H1 (cell line): ENCODE measurements at regions not wholly inside any gene's neighbourhood (a gene's known extent, or its start where the extent isn't known, plus 50 kb on each side); places are given as distances from the start of the nearest gene placed in this dataset.

Experiments
- CTCF ChIA-PET: fragments of 300-600 bp; sonication (Branson Sonifier 250); formaldehyde crosslinking; loops from one replicate; lab custom pipeline; 2021; ENCODE audit not compliant: partially characterized antibody; lab: Charles Lee
- POLR2A ChIA-PET: fragments of 300-600 bp; sonication (Branson Sonifier 250); formaldehyde crosslinking; loops from one replicate; lab custom pipeline; 2021; ENCODE audit warnings: inconsistent platforms; ENCODE audit not compliant: partially characterized antibody; lab: Charles Lee
- DNase-seq, 2 experiments: peaks; one replicate each; pipeline versions ENCODE4 v3.0.0 to v3.0.0-alpha.2; 2010 to 2022; ENCODE audit warnings: low spot score in 2 of 2, low read depth in 1 of 2, mixed read lengths in 1 of 2
- FAIRE-seq: peaks from 2 replicates; lab custom pipeline; 2011; peaks lifted over from hg19 to GRCh38; lab: Jason Lieb, UNC
- H2AFZ ChIP-seq: 2 replicates; pipeline ENCODE4 v1.8.1; 2012; ENCODE audit warnings: low read length, inconsistent platforms
- H2AK5ac ChIP-seq: 2 replicates; pipeline ENCODE4 v1.6.1; 2013; ENCODE audit warnings: low read depth, low read length
- H2BK120ac ChIP-seq: replicated peaks from 2 replicates; pipeline ENCODE3; 2013; ENCODE audit warnings: low read depth, low read length, inconsistent platforms
- H2BK12ac ChIP-seq: 2 replicates; pipeline ENCODE4 v1.6.1; 2013; ENCODE audit warnings: low read depth, low read length
- H2BK15ac ChIP-seq: 2 replicates; pipeline ENCODE4 v1.6.1; 2013; ENCODE audit warnings: low read length
- H2BK20ac ChIP-seq: 2 replicates; pipeline ENCODE4 v1.6.1; 2013; ENCODE audit warnings: low read length
- H2BK5ac ChIP-seq: 2 replicates; pipeline ENCODE4 v1.6.1; 2013; ENCODE audit warnings: low read depth, low read length
- H3K14ac ChIP-seq: 2 replicates; pipeline ENCODE4 v1.6.1; 2013; ENCODE audit warnings: inconsistent platforms; ENCODE audit not compliant: insufficient read length
- H3K18ac ChIP-seq: 2 replicates; pipeline ENCODE4 v1.6.1; 2013; ENCODE audit warnings: low read length; ENCODE audit errors: extremely low read depth
- H3K23ac ChIP-seq: 2 replicates; pipeline ENCODE4 v1.6.1; 2013; ENCODE audit warnings: inconsistent platforms; ENCODE audit not compliant: insufficient read length
- H3K23me2 ChIP-seq: 2 replicates; pipeline ENCODE4 v1.6.1; 2013; ENCODE audit warnings: low read depth, low read length
- H3K27ac ChIP-seq: 2 replicates; pipeline ENCODE4 v1.6.1; 2011; ENCODE audit warnings: low read depth, low read length, inconsistent platforms
- H3K27me3 ChIP-seq, 4 experiments: replicated peaks in 1 of 4; 1 replicate in 1 of 4; 2 replicates in 3 of 4; pipeline versions ENCODE4 v1.6.1 to v1.8.1; 2011 to 2013; ENCODE audit warnings: low read length in 3 of 4, mild to moderate bottlenecking in 3 of 4, inconsistent platforms in 2 of 4, mixed read lengths in 2 of 4, moderate library complexity in 1 of 4; ENCODE audit not compliant: control insufficient read depth in 3 of 4, insufficient read depth in 3 of 4; ENCODE audit errors: extremely low read depth in 1 of 4
- H3K36me3 ChIP-seq, 4 experiments: 2 replicates each; pipeline versions ENCODE4 v1.6.1 to v1.8.1; 2011 to 2013; ENCODE audit warnings: mild to moderate bottlenecking in 4 of 4, low read length in 3 of 4, moderate library complexity in 2 of 4, control low read depth in 1 of 4, inconsistent platforms in 1 of 4; ENCODE audit not compliant: insufficient read depth in 4 of 4, control insufficient read depth in 2 of 4
- H3K4ac ChIP-seq: replicated peaks from 2 replicates; pipeline ENCODE3; 2013; ENCODE audit warnings: low read length, low read depth, mixed read lengths, inconsistent platforms; ENCODE audit not compliant: insufficient read length
- H3K4me1 ChIP-seq, 4 experiments: replicated peaks in 1 of 4; 1 replicate in 1 of 4; 2 replicates in 3 of 4; pipeline versions ENCODE4 v1.6.1 to v1.8.1; 2011 to 2013; ENCODE audit warnings: low read length in 3 of 4, inconsistent platforms in 2 of 4, mixed read lengths in 1 of 4; ENCODE audit not compliant: insufficient read depth in 4 of 4, control insufficient read depth in 3 of 4
- H3K4me2 ChIP-seq, 2 experiments: 2 replicates each; pipeline versions ENCODE4 v1.6.1 to v1.8.1; 2011 to 2013; ENCODE audit warnings: low read depth in 2 of 2, low read length in 2 of 2, control low read depth in 1 of 2, inconsistent platforms in 1 of 2, mild to moderate bottlenecking in 1 of 2; ENCODE audit not compliant: insufficient read depth in 1 of 2
- H3K4me3 ChIP-seq, 4 experiments: fragments of 200-600, 300-600 bp in 1 of 4; sonication (generic), shearing (Covaris generic), sonication (Bioruptor Twin) in 1 of 4; 2 replicates each; pipeline versions ENCODE4 v1.5.1 to v1.8.1; 2011 to 2016; ENCODE audit warnings: low read length in 4 of 4, low read depth in 3 of 4, control low read depth in 2 of 4, inconsistent platforms in 2 of 4, mild to moderate bottlenecking in 2 of 4, mixed read lengths in 1 of 4, moderate library complexity in 1 of 4; ENCODE audit not compliant: insufficient read depth in 2 of 4; ENCODE audit errors: extremely low read depth in 1 of 4
- H3K56ac ChIP-seq: replicated peaks from 2 replicates; pipeline ENCODE3; 2013; ENCODE audit warnings: low read depth, mild to moderate bottlenecking, mixed read lengths, low read length, inconsistent platforms; ENCODE audit not compliant: insufficient read length
- H3K79me1 ChIP-seq: 2 replicates; pipeline ENCODE4 v1.6.1; 2013; ENCODE audit warnings: low read depth, low read length, control low read depth
- H3K79me2 ChIP-seq, 2 experiments: 2 replicates each; pipeline versions ENCODE4 v1.6.1 to v1.8.1; 2012 to 2013; ENCODE audit warnings: low read length in 2 of 2, mild to moderate bottlenecking in 2 of 2, inconsistent platforms in 1 of 2; ENCODE audit not compliant: insufficient read depth in 2 of 2, control insufficient read depth in 1 of 2
- H3K9ac ChIP-seq, 4 experiments: replicated peaks in 1 of 4; 1 replicate in 1 of 4; 2 replicates in 3 of 4; pipeline versions ENCODE4 v1.6.1 to v1.8.1; 2011 to 2013; ENCODE audit warnings: low read depth in 3 of 4, low read length in 3 of 4, control low read depth in 2 of 4, mild to moderate bottlenecking in 2 of 4, moderate library complexity in 2 of 4, inconsistent platforms in 1 of 4; ENCODE audit errors: extremely low read depth in 1 of 4
- H3K9me3 ChIP-seq, 2 experiments: 2 replicates each; pipeline versions ENCODE4 v1.6.1 to v1.8.1; 2012 to 2013; ENCODE audit warnings: mild to moderate bottlenecking in 2 of 2, moderate library complexity in 2 of 2, control low read depth in 1 of 2, inconsistent platforms in 1 of 2, low read depth in 1 of 2, low read length in 1 of 2, mixed read lengths in 1 of 2; ENCODE audit not compliant: insufficient read depth in 2 of 2
- H4K20me1 ChIP-seq, 2 experiments: replicated peaks in 1 of 2; 2 replicates each; pipeline versions ENCODE3 to v1.8.1; 2011 to 2013; ENCODE audit warnings: inconsistent platforms in 2 of 2, low read length in 2 of 2, mild to moderate bottlenecking in 1 of 2; ENCODE audit not compliant: insufficient read depth in 2 of 2, control insufficient read depth in 1 of 2
- H4K5ac ChIP-seq: 2 replicates; pipeline ENCODE4 v1.6.1; 2013; ENCODE audit warnings: low read length, low read depth, mixed read lengths, inconsistent platforms; ENCODE audit not compliant: insufficient read length
- H4K8ac ChIP-seq: 2 replicates; pipeline ENCODE4 v1.8.0; 2013; ENCODE audit warnings: mild to moderate bottlenecking, moderate library complexity, low read length, inconsistent platforms; ENCODE audit not compliant: insufficient read depth; ENCODE audit errors: extremely low read depth
- H4K91ac ChIP-seq: replicated peaks from 2 replicates; pipeline ENCODE3; 2013; ENCODE audit warnings: low read length, mixed read lengths, inconsistent platforms; ENCODE audit not compliant: insufficient read length
- SIRT6 ChIP-seq: IDR thresholded peaks from one replicate; pipeline ENCODE4 v1.7.1; 2012; ENCODE audit warnings: low read length, inconsistent platforms
- SRF ChIP-seq: IDR thresholded peaks from 2 replicates; pipeline ENCODE4 v1.6.1; 2011; ENCODE audit warnings: mild to moderate bottlenecking, low read depth, low read length, moderate library complexity
- ZNF274 ChIP-seq: IDR thresholded peaks from 2 replicates; pipeline ENCODE4 v1.7.0; 2012; ENCODE audit warnings: low read length, borderline replicate concordance; ENCODE audit errors: extremely low read depth
- WGBS, 2 experiments: shearing (Covaris generic) in 1 of 2; methylation state at CpG; one replicate each; pipeline versions ENCODE4 v1.1.6 to v1.1.7; 2013 to 2015; ENCODE audit warnings: low lambda C conversion rate in 2 of 2, mixed read lengths in 2 of 2, inconsistent platforms in 1 of 2, low coverage in 1 of 2, missing lambda C conversion rate in 1 of 2; ENCODE audit not compliant: insufficient replicate concordance in 2 of 2, insufficient coverage in 1 of 2, insufficient read length in 1 of 2; ENCODE audit errors: extremely low coverage in 1 of 2, missing lambda C conversion rate in 1 of 2; 5-methylcytosine and 5-hydroxymethylcytosine counted together
- TF ChIP-seq, protein P1 (sequence below): IDR thresholded peaks from 2 replicates; pipeline ENCODE4 v1.6.1; 2011; ENCODE audit warnings: low read depth, mild to moderate bottlenecking, low read length; ENCODE audit not compliant: insufficient read depth

DNA sequence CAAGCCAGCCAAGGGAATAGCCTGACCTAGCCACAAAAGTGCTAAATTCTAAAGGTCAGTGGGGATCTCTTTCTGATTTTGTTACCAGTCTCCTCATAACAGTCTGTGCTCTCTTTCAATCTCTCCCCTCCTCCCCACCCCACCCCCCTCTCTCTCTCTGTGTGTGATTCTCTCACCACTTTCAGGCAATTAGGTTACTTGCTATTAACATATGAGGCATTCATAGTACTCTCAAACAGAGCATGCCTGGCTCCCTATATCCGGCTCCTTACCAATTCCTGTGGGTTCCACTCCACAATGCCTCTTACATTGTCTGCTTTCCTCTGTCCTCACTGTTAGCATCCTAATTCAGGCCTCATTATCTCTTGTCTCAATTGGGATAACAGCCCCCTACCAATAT, 464.3 kb upstream of the DEPDC1 start:
- no peak overlapping the region for H3K18ac ChIP-seq
- FAIRE-seq (peak; percentile 42), DNase-seq (no peak)
- H2BK20ac ChIP-seq, result no peak overlapping the region
- H4K8ac ChIP-seq, result no peak overlapping the region
- no peaks in the 10 kb centered on the region; the same call in 1 of the 2 replicates for H3K23me2 ChIP-seq
- no peak overlapping the region for H3K9ac ChIP-seq
- no peak overlapping the region for H3K56ac ChIP-seq
- 0 out of 2 replicates have a peak overlapping the region, but pooled peaks have one; percentile 8 for H2BK15ac ChIP-seq
- no peak overlapping the region for H2BK120ac ChIP-seq
- no peaks in the 10 kb centered on the region for H3K36me3 ChIP-seq
- no peak overlapping the region for H4K91ac ChIP-seq
- no peak overlapping the region for H3K23ac ChIP-seq
- no peak overlapping the region for H2BK5ac ChIP-seq
- POLR2A ChIA-PET, result no interaction called here
- H2AK5ac ChIP-seq, result no peak overlapping the region
- H3K4ac ChIP-seq, result no peak overlapping the region
- H4K20me1 ChIP-seq, result no peaks in the 10 kb centered on the region
- no peak overlapping the region for H3K27ac ChIP-seq
- peak overlapping the region; percentile 13 to 14; a peak in 2 of 4 replicates for H3K4me2 ChIP-seq
- H3K79me1 ChIP-seq, result no peaks in the 10 kb centered on the region
- peaks cover 2 to 10% (median 3%) of the 10 kb centered on the region in 4 experiments; a peak in 4 of 7 replicates for H3K4me1 ChIP-seq
- H3K9me3 ChIP-seq, result no peaks in the 10 kb centered on the region
- no peaks in the 10 kb centered on the region for H3K27me3 ChIP-seq
- TF ChIP-seq, protein P1, sequence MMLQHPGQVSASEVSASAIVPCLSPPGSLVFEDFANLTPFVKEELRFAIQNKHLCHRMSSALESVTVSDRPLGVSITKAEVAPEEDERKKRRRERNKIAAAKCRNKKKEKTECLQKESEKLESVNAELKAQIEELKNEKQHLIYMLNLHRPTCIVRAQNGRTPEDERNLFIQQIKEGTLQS, result no peak
- TF ChIP-seq SRF (no peak), SIRT6 (no peak), ZNF274 (no peak)
- CTCF ChIA-PET, result no interaction called here
- 0 out of 2 replicates have a peak overlapping the region, but pooled peaks have one; percentile 68 for H2AFZ ChIP-seq
- no peaks in the 10 kb centered on the region for H3K79me2 ChIP-seq
- 0 out of 2 replicates have a peak overlapping the region, but pooled peaks have one; percentile 4 for H2BK12ac ChIP-seq
- H3K4me3 ChIP-seq, result no peak overlapping the region
- 63% methylated on average over 1 of the region's 1 CpG; no CpG with 5 or more reads in 1 of the 2 experiments for WGBS, 2 experiments
- no peak overlapping the region for H3K14ac ChIP-seq
- H4K5ac ChIP-seq, result no peak overlapping the region
